Body of pancreas (tissue), 4 donors: ENCODE measurements at regions not wholly inside any gene's neighbourhood (a gene's known extent, or its start where the extent isn't known, plus 50 kb on each side); places are given as distances from the start of the nearest gene placed in this dataset.

Experiments used
- ATAC-seq: fragments of 150-250 bp; one replicate; pipeline ENCODE4 v1.9.1; 2016
- DNase-seq, 4 donors: peaks; one replicate each; pipeline ENCODE4 v3.0.0-alpha.2; 2019
- H3K27ac ChIP-seq, 4 donors: fragments of 200-600 bp; sonication (generic); 1 replicate in 3 of 4; 2 replicates in 1 of 4; pipeline versions ENCODE4 v1.5.1 to v1.6.1; 2016 to 2019; ENCODE audit warnings: mild to moderate bottlenecking in 1 of 4, mixed read lengths in 1 of 4, moderate library complexity in 1 of 4
- H3K27me3 ChIP-seq, 2 donors: fragments of 200-600 bp; sonication (generic); one replicate each; pipeline ENCODE4 v1.6.0; 2016; ENCODE audit warnings: mild to moderate bottlenecking in 1 of 2
- H3K36me3 ChIP-seq, 2 donors: fragments of 200-600 bp; sonication (generic); replicated peaks in 1 of 2; 2 replicates each; pipeline ENCODE4 v1.5.1; 2016; ENCODE audit warnings: low read depth in 2 of 2; ENCODE audit not compliant: insufficient read depth in 1 of 2
- H3K4me1 ChIP-seq: fragments of 200-600 bp; sonication (generic); one replicate; pipeline ENCODE4 v1.6.0; 2016
- H3K4me3 ChIP-seq, 2 donors: fragments of 200-600 bp; sonication (generic); 1 replicate in 1 of 2; 2 replicates in 1 of 2; pipeline ENCODE4 v1.5.1; 2016 to 2019
- H3K9me3 ChIP-seq, 3 donors: fragments of 200-600 bp; sonication (generic); 1 replicate in 2 of 3; 2 replicates in 1 of 3; pipeline ENCODE4 v1.5.1; 2016
- POLR2A ChIP-seq, 3 donors: fragments of 450-650 bp; IDR thresholded peaks; one replicate each; pipeline ENCODE4 v1.6.1; 2016; ENCODE audit warnings: antibody characterized with exemption in 3 of 3, mild to moderate bottlenecking in 2 of 3
- WGBS, 2 donors: methylation state at CpG; one replicate each; pipeline ENCODE4 v1.1.5; 2017; 5-methylcytosine and 5-hydroxymethylcytosine counted together
- intact Hi-C: fragments of 100-400 bp; cut with DNase I; formaldehyde crosslinking; loops from one replicate; pipeline ENCODE4 v1.15.1; 2023
- TF ChIP-seq, protein P1 (sequence below), 7 experiments: fragments of 450-650 bp in 4 of 7; fragments of 200-600 bp in 3 of 7; sonication (generic) in 3 of 7; IDR thresholded peaks; one replicate each; pipeline ENCODE4 v1.5.1; 2016 to 2019; ENCODE audit warnings: antibody characterized with exemption in 7 of 7

DNA sequence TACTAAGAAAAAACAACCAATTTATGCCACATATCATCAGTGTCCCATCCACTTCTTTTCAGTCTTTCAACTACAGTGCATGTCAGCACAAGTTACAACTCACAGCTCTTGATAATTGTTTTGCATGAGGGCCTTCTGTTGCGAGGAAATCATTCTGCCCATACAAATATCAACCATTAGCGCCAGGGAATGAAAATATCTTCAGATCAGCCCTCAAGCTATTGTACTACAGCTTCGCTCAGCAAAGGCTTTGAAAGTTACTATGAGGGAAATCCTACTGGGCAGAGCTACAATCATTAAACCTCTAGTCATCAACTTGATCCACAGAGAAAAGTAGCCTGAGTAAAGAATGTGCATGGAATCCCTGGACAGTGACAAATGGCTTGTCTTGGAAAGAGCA, 1023.6 kb upstream of the HS3ST1 start:
- Histone ChIP-seq H3K4me1 (no peaks in the 10 kb centered on the region), H3K36me3 (no peaks in the 10 kb centered on the region), H3K27me3 (no peaks in the 10 kb centered on the region), H3K4me3 (no peak overlapping the region), H3K9me3 (no peaks in the 10 kb centered on the region), H3K27ac (no peak overlapping the region)
- intact Hi-C loops: no loop called here
- DNase-seq (no peak), ATAC-seq (no peak)
- WGBS, 2 donors: 58 to 64% methylated on average over 3 of the region's 3 CpGs
- TF ChIP-seq, protein P1, sequence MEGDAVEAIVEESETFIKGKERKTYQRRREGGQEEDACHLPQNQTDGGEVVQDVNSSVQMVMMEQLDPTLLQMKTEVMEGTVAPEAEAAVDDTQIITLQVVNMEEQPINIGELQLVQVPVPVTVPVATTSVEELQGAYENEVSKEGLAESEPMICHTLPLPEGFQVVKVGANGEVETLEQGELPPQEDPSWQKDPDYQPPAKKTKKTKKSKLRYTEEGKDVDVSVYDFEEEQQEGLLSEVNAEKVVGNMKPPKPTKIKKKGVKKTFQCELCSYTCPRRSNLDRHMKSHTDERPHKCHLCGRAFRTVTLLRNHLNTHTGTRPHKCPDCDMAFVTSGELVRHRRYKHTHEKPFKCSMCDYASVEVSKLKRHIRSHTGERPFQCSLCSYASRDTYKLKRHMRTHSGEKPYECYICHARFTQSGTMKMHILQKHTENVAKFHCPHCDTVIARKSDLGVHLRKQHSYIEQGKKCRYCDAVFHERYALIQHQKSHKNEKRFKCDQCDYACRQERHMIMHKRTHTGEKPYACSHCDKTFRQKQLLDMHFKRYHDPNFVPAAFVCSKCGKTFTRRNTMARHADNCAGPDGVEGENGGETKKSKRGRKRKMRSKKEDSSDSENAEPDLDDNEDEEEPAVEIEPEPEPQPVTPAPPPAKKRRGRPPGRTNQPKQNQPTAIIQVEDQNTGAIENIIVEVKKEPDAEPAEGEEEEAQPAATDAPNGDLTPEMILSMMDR (IDR thresholded peaks at IDR 0.05): no peak
- TF ChIP-seq POLR2A (IDR thresholded peaks at IDR 0.05): no peak

DNA sequence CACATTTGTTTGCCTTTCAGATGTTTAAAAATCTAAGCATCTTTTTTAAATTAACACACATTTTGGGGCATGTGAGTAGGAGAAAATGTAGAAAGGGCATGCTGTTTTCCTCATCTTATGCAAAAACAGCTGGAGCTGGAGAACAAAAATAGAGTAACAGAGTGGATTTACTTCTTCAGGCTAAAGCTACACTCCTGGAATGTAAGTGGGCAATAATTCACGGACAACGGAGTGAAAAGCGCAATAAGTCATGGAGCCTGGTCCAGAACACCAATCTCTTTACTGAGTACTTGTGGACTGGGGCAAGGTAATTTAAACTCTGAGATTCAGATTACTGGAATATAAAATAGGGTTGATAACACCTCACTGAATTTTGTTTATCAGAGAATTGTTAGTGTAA, 1018.8 kb upstream of the HS3ST1 start:
- no peak for DNase-seq
- no peaks in the 10 kb centered on the region for H3K4me1 ChIP-seq
- ATAC-seq: no peak
- no peaks in the 10 kb centered on the region for H3K36me3 ChIP-seq
- TF ChIP-seq POLR2A (IDR thresholded peaks at IDR 0.05): no peak
- TF ChIP-seq, protein P1 (IDR thresholded peaks at IDR 0.05): no peak
- intact Hi-C loops: no loop called here
- H3K9me3 ChIP-seq: no peaks in the 10 kb centered on the region
- H3K27ac ChIP-seq: no peak overlapping the region
- H3K4me3 ChIP-seq: no peak overlapping the region
- no peaks in the 10 kb centered on the region for H3K27me3 ChIP-seq
- WGBS, 2 donors: 77 to 81% methylated on average over 3 of the region's 3 CpGs

DNA sequence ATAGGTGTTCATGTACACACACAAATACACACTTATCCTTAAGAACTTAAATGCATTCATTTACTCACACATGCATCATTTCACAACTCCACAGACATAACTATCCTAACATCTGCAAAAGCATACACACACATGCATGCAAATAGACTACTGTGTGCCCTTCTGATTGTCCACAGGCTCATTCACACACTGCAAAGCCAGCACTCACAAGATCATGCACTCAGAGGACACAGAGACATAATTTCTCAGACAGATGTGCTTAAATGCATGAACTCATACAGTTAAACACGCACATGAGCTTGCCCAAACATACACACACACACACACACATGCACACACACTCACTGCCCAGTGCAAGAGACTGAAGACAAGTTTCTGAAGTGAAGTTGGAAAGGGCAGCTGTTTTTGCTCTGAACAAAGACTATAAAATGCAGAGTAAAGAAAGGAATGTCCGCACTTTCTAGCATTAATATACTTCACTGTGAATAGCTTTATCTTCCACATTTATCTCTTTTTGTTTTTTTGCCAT, 1018.0 kb upstream of the HS3ST1 start:
- no peak overlapping the region for H3K27ac ChIP-seq
- TF ChIP-seq, protein P1 (IDR thresholded peaks at IDR 0.05): no peak
- TF ChIP-seq POLR2A (IDR thresholded peaks at IDR 0.05): no peak
- 35 to 43% methylated on average over 2 of the region's 2 CpGs for WGBS, 2 donors
- DNase-seq (no peak), ATAC-seq (no peak)
- no peaks in the 10 kb centered on the region for H3K36me3 ChIP-seq
- H3K9me3 ChIP-seq: no peaks in the 10 kb centered on the region
- no peak overlapping the region for H3K4me3 ChIP-seq
- H3K4me1 ChIP-seq: no peaks in the 10 kb centered on the region
- intact Hi-C loops: no loop called here
- no peaks in the 10 kb centered on the region for H3K27me3 ChIP-seq

DNA sequence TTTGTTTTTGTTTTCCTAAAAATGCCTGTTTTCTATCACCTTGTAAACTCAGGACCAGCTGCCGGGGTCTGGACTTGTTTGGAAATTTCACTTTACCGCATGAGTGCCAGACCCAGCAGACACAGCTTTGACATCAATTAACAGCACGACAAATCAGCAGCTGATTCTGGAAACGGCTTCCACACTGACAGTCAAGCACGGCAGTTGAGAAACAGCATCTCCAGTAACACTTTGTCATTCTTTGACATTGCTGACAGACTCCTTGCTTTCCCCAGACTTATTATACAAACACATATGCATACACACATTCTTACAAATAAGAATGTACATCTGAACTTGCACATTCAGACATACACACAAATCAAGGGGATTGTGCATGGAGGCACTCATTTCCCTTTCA, 1017.6 kb upstream of the HS3ST1 start:
- intact Hi-C loops: no loop called here
- DNase-seq (no peak), ATAC-seq (no peak)
- no peaks in the 10 kb centered on the region for H3K27me3 ChIP-seq
- H3K4me3 ChIP-seq: no peak overlapping the region
- no peaks in the 10 kb centered on the region for H3K9me3 ChIP-seq
- TF ChIP-seq, protein P1 (IDR thresholded peaks at IDR 0.05): no peak
- no peak for TF ChIP-seq POLR2A (IDR thresholded peaks at IDR 0.05)
- H3K36me3 ChIP-seq: no peaks in the 10 kb centered on the region
- no peaks in the 10 kb centered on the region for H3K4me1 ChIP-seq
- 31 to 43% methylated on average over 5 of the region's 5 CpGs for WGBS, 2 donors
- no peak overlapping the region for H3K27ac ChIP-seq

DNA sequence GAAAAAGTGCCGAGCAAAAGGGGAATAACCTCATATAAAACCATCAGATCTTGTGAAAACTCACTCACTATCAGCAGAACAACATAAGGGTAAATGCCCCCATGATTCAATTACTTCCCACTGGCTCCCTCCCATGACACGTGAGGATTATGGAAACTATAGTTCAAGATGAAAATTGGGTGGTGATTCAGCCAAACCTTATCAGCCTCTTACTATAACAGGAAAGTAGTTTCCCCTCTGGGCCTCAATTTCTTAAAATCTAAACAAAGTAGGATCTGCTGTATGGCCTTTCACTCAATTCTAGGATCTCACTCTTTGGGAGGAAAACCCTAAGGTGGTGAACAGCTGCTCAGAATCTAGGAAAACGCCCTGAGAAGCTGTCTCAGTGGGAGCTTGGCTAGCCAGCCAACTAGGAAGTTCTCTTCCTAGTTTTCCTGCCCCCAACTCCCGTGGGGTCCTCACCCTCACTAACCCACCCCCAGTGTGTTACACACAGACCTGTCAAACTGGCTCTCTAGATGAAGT, 1017.1 kb upstream of the HS3ST1 start:
- Histone ChIP-seq H3K27me3 (no peaks in the 10 kb centered on the region), H3K4me3 (no peak overlapping the region), H3K9me3 (no peaks in the 10 kb centered on the region), H3K4me1 (no peaks in the 10 kb centered on the region), H3K36me3 (no peaks in the 10 kb centered on the region), H3K27ac (no peak overlapping the region)
- DNase-seq (no peak), ATAC-seq (no peak)
- TF ChIP-seq, protein P1 (IDR thresholded peaks at IDR 0.05): no peak
- TF ChIP-seq POLR2A (IDR thresholded peaks at IDR 0.05): no peak
- intact Hi-C loops: no loop called here
- 31 to 42% methylated on average over 4 of the region's 4 CpGs for WGBS, 2 donors
